ENCODE measurements at regions not wholly inside any gene's neighbourhood (a gene's known extent, or its start where the extent isn't known, plus 50 kb on each side); places are given as distances from the start of the nearest gene placed in this dataset.
"Not testable (repeated sequence)": the region's sequence is repeated elsewhere in the genome, so short reads cannot be mapped to it uniquely, and the experiment has no call there.

DNA sequence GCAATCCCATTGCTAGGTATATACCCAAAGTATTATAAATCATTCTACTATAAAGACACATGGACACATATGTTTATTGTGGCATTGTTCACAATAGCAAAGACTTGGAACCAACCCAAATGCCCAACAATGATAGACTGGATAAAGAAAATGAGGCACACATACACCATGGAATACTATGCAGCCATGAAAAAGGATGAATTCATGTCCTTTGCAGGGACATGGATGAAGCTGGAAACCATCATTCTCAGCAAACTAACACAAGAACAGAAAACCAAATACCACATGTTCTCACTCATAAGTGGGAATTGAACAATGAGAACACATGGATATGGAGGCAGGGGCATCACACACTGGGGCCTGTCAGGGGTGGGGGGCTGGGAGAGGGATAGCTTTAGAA is 249.4 kb downstream of the UBE3D start:
- TF ChIP-seq POLR2A (IDR thresholded peaks at IDR 0.05), result not testable (repeated sequence)
- TF ChIP-seq, protein P1, sequence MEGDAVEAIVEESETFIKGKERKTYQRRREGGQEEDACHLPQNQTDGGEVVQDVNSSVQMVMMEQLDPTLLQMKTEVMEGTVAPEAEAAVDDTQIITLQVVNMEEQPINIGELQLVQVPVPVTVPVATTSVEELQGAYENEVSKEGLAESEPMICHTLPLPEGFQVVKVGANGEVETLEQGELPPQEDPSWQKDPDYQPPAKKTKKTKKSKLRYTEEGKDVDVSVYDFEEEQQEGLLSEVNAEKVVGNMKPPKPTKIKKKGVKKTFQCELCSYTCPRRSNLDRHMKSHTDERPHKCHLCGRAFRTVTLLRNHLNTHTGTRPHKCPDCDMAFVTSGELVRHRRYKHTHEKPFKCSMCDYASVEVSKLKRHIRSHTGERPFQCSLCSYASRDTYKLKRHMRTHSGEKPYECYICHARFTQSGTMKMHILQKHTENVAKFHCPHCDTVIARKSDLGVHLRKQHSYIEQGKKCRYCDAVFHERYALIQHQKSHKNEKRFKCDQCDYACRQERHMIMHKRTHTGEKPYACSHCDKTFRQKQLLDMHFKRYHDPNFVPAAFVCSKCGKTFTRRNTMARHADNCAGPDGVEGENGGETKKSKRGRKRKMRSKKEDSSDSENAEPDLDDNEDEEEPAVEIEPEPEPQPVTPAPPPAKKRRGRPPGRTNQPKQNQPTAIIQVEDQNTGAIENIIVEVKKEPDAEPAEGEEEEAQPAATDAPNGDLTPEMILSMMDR (IDR thresholded peaks at IDR 0.05), result not testable (repeated sequence)
